Parathyroid adenoma (tissue), 2 donors: ENCODE measurements at regions not wholly inside any gene's neighbourhood (a gene's known extent, or its start where the extent isn't known, plus 50 kb on each side); places are given as distances from the start of the nearest gene placed in this dataset.
"Not testable (repeated sequence)": the region's sequence is repeated elsewhere in the genome, so short reads cannot be mapped to it uniquely, and the experiment has no call there.

Source experiments
- H2AFZ ChIP-seq: fragments of 300-600 bp; sonication (generic); one replicate; pipeline ENCODE4 v1.7.0; 2017; ENCODE audit warnings: antibody characterized with exemption, mild to moderate bottlenecking
- H3K27ac ChIP-seq: fragments of 300-600 bp; sonication (generic); one replicate; pipeline ENCODE4 v1.7.0; 2017
- H3K27me3 ChIP-seq: fragments of 300-600 bp; sonication (generic); one replicate; pipeline ENCODE4 v1.7.0; 2017; ENCODE audit warnings: low read length; ENCODE audit not compliant: control insufficient read depth, insufficient read depth
- H3K36me3 ChIP-seq: fragments of 300-600 bp; sonication (generic); one replicate; pipeline ENCODE4 v1.7.0; 2017; ENCODE audit warnings: low read length; ENCODE audit not compliant: control insufficient read depth, insufficient read depth
- H3K4me1 ChIP-seq: fragments of 300-600 bp; sonication (generic); one replicate; pipeline ENCODE4 v1.7.0; 2017; ENCODE audit warnings: control low read depth
- H3K4me2 ChIP-seq: fragments of 300-600 bp; sonication (generic); one replicate; pipeline ENCODE4 v1.7.0; 2017; ENCODE audit warnings: low read length
- H3K4me3 ChIP-seq: fragments of 300-600 bp; sonication (generic); one replicate; pipeline ENCODE4 v1.7.0; 2017; ENCODE audit warnings: low read depth, low read length
- H3K79me2 ChIP-seq: fragments of 300-600 bp; sonication (generic); one replicate; pipeline ENCODE4 v1.7.0; 2017; ENCODE audit warnings: control low read depth
- H3K9ac ChIP-seq: fragments of 300-600 bp; sonication (generic); one replicate; pipeline ENCODE4 v1.7.0; 2017; ENCODE audit warnings: mild to moderate bottlenecking
- H3K9me3 ChIP-seq: fragments of 300-600 bp; sonication (generic); one replicate; pipeline ENCODE4 v1.7.0; 2017; ENCODE audit warnings: low read length; ENCODE audit not compliant: control insufficient read depth
- CTCF ChIP-seq: fragments of 300-600 bp; sonication (generic); IDR thresholded peaks from one replicate; pipeline ENCODE4 v1.7.0; 2017; ENCODE audit warnings: antibody characterized with exemption, mild to moderate bottlenecking
- donor health status: primary hyperparathyroidism.

GRCh38 chr15:36156879-36157427, 422.5 kb upstream of the CDIN1 start:
- no peaks in the 10 kb centered on the region for H3K9me3 ChIP-seq
- H3K4me1 ChIP-seq, result no peaks in the 10 kb centered on the region
- no peaks in the 10 kb centered on the region for H3K27me3 ChIP-seq
- H3K36me3 ChIP-seq, result no peaks in the 10 kb centered on the region
- no peak overlapping the region for H3K9ac ChIP-seq
- no peak overlapping the region for H3K4me3 ChIP-seq
- no peaks in the 10 kb centered on the region for H3K79me2 ChIP-seq
- no peak overlapping the region for H2AFZ ChIP-seq
- no peak overlapping the region for H3K27ac ChIP-seq
- no peak for TF ChIP-seq CTCF
- H3K4me2 ChIP-seq, result no peak overlapping the region

DNA sequence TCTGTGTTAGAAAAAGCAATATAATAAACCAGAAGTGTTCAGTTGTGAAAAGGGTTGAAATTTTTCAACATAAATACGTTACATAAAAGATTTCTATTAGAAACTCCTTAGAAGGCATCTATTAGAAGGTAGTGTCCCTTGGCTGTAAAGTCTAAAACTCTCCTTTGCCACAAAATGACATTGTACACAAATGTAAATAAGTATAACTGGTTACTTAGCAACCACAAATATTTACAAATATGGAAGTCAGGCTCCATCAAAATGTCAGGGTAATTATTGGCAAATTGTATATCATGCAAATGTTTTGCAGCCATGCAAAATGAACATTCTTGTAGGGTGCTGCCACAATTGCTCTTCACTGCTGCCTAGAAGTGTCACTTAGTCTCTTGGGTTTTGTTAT, 419.1 kb upstream of the CDIN1 start:
- H3K4me3 ChIP-seq, result no peak overlapping the region
- H3K4me1 ChIP-seq, result no peaks in the 10 kb centered on the region
- no peak overlapping the region for H3K27ac ChIP-seq
- no peak overlapping the region for H3K4me2 ChIP-seq
- no peak overlapping the region for H2AFZ ChIP-seq
- H3K27me3 ChIP-seq, result no peaks in the 10 kb centered on the region
- no peak overlapping the region for H3K9ac ChIP-seq
- H3K9me3 ChIP-seq, result no peaks in the 10 kb centered on the region
- H3K79me2 ChIP-seq, result no peaks in the 10 kb centered on the region
- no peak for TF ChIP-seq CTCF
- H3K36me3 ChIP-seq, result no peaks in the 10 kb centered on the region

DNA sequence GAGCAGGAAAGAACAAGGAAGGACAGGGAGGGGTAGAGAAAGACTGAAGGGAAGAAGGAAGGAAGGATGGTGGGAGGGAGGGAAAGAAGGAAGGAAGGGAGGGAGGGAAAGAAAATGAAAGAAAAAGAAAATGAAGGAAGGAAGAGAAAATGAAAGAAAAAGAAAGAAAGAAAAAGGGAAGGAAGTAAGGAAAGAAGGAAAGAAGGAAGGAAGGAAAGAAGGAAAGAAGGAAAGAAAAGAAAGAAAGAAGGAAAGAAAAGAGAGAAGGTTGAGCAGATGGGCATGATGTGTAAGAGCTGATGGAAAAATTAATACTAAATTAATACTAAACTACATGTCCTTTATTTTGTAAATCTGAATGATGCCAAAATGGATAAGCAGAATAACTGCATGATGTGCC, 418.3 kb upstream of the CDIN1 start:
- Histone ChIP-seq H3K4me3 (no peak overlapping the region), H3K36me3 (no peaks in the 10 kb centered on the region), H3K4me2 (no peak overlapping the region), H3K27ac (no peak overlapping the region), H3K9ac (no peak overlapping the region), H2AFZ (no peak overlapping the region), H3K79me2 (no peaks in the 10 kb centered on the region), H3K27me3 (no peaks in the 10 kb centered on the region), H3K9me3 (no peaks in the 10 kb centered on the region), H3K4me1 (no peaks in the 10 kb centered on the region)
- TF ChIP-seq CTCF, result no peak

GRCh38 chr15:36161771-36162212, 417.6 kb upstream of the CDIN1 start:
- Histone ChIP-seq H3K27ac (no peak overlapping the region), H3K27me3 (no peaks in the 10 kb centered on the region), H2AFZ (no peak overlapping the region), H3K9ac (no peak overlapping the region), H3K9me3 (no peaks in the 10 kb centered on the region), H3K4me1 (no peaks in the 10 kb centered on the region), H3K36me3 (no peaks in the 10 kb centered on the region), H3K79me2 (no peaks in the 10 kb centered on the region), H3K4me3 (no peak overlapping the region), H3K4me2 (no peak overlapping the region)
- TF ChIP-seq CTCF, result no peak

GRCh38 chr15:36163983-36164382, 415.4 kb upstream of the CDIN1 start:
- not testable (repeated sequence) for H3K9me3 ChIP-seq, H2AFZ ChIP-seq, H3K4me2 ChIP-seq, H3K4me1 ChIP-seq, H3K79me2 ChIP-seq, H3K36me3 ChIP-seq, H3K27ac ChIP-seq, H3K4me3 ChIP-seq, H3K27me3 ChIP-seq, H3K9ac ChIP-seq
